Neural cell (in vitro differentiated cells): ENCODE measurements at regions not wholly inside any gene's neighbourhood (a gene's known extent, or its start where the extent isn't known, plus 50 kb on each side); places are given as distances from the start of the nearest gene placed in this dataset.

Experiments
- H2AFZ ChIP-seq: fragments of 200-600, 300-800 bp; sonication (generic), shearing (Covaris generic); 2 replicates; pipeline ENCODE4 v1.6.0; 2014; ENCODE audit warnings: low read depth, mild to moderate bottlenecking, antibody characterized with exemption, low read length, moderate library complexity
- H3F3A ChIP-seq: fragments of 200-600 bp; shearing (Covaris generic); 2 replicates; pipeline ENCODE4 v1.6.1; 2016; ENCODE audit warnings: mild to moderate bottlenecking, moderate library complexity, mixed read lengths, antibody characterized with exemption, low read length; ENCODE audit not compliant: insufficient read depth, poor library complexity, severe bottlenecking
- H3K27ac ChIP-seq: fragments of 200-600, 300-800 bp; sonication (generic), shearing (Covaris generic); 2 replicates; pipeline ENCODE4 v1.5.1; 2014; ENCODE audit warnings: mild to moderate bottlenecking, low read length, moderate library complexity
- H3K27me3 ChIP-seq: fragments of 300-800, 200-600 bp; sonication (generic), shearing (Covaris generic); 2 replicates; pipeline ENCODE4 v1.6.0; 2014; ENCODE audit warnings: mild to moderate bottlenecking, low read depth, low read length, moderate library complexity; ENCODE audit not compliant: insufficient read depth
- H3K36me3 ChIP-seq: fragments of 300-800, 200-600 bp; sonication (generic), shearing (Covaris generic); 2 replicates; pipeline ENCODE4 v1.5.1; 2014; ENCODE audit warnings: mild to moderate bottlenecking, antibody characterized with exemption, low read length, moderate library complexity; ENCODE audit not compliant: insufficient read depth
- H3K4me2 ChIP-seq: fragments of 300-800, 200-600 bp; sonication (generic), shearing (Covaris generic); 2 replicates; pipeline ENCODE4 v1.6.0; 2014; ENCODE audit warnings: mild to moderate bottlenecking, low read length
- H3K4me3 ChIP-seq: fragments of 300-800, 200-600 bp; sonication (generic), shearing (Covaris generic); 2 replicates; pipeline ENCODE4 v1.5.1; 2014; ENCODE audit warnings: mild to moderate bottlenecking, low read length, moderate library complexity
- H3K79me2 ChIP-seq: fragments of 200-600 bp; shearing (Covaris generic); replicated peaks from 2 replicates; pipeline ENCODE4 v1.6.0; 2014; ENCODE audit warnings: mild to moderate bottlenecking, low read length, moderate library complexity; ENCODE audit not compliant: insufficient read depth
- H3K9ac ChIP-seq: fragments of 300-800, 200-600 bp; sonication (generic), shearing (Covaris generic); 2 replicates; pipeline ENCODE4 v1.6.1; 2016; ENCODE audit warnings: mild to moderate bottlenecking, low read length, mixed read lengths
- H3K9me2 ChIP-seq: fragments of 200-600 bp; shearing (Covaris generic); 2 replicates; pipeline ENCODE4 v1.6.1; 2016; ENCODE audit warnings: mild to moderate bottlenecking, low read length, mixed read lengths; ENCODE audit not compliant: insufficient read depth
- H3K9me3 ChIP-seq: fragments of 200-600, 300-800 bp; sonication (generic), shearing (Covaris generic); 2 replicates; pipeline ENCODE4 v1.6.1; 2016; ENCODE audit warnings: mild to moderate bottlenecking, mixed run types, low read length, moderate library complexity, mixed read lengths
- H4K20me1 ChIP-seq: fragments of 200-600 bp; shearing (Covaris generic); 2 replicates; pipeline ENCODE4 v1.6.1; 2016; ENCODE audit warnings: mild to moderate bottlenecking, mixed run types; ENCODE audit not compliant: insufficient read depth
- CTCF ChIP-seq: fragments of 450-650 bp; IDR thresholded peaks from 2 replicates; pipeline ENCODE4 v1.5.1; 2014; ENCODE audit warnings: antibody characterized with exemption, mild to moderate bottlenecking, moderate library complexity; ENCODE audit not compliant: poor library complexity, severe bottlenecking
- EP300 ChIP-seq: fragments of 450-650 bp; conservative IDR thresholded peaks from 2 replicates; pipeline ENCODE4 v1.6.1; 2014; ENCODE audit warnings: antibody characterized with exemption, mild to moderate bottlenecking, moderate library complexity; ENCODE audit not compliant: poor library complexity, severe bottlenecking
- EZH2 ChIP-seq: fragments of 200-600, 300-800 bp; shearing (Covaris generic), sonication (generic); IDR thresholded peaks from 2 replicates; pipeline ENCODE4 v1.6.1; 2014; ENCODE audit warnings: antibody characterized with exemption, low read length, borderline replicate concordance, mild to moderate bottlenecking; ENCODE audit not compliant: insufficient read depth, poor library complexity, severe bottlenecking
- MXI1 ChIP-seq: fragments of 450-650 bp; conservative IDR thresholded peaks from 2 replicates; pipeline ENCODE4 v1.6.1; 2014; ENCODE audit warnings: antibody characterized with exemption, mild to moderate bottlenecking; ENCODE audit not compliant: poor library complexity, severe bottlenecking
- POLR2AphosphoS5 ChIP-seq: IDR thresholded peaks from 2 replicates; pipeline ENCODE4 v1.6.1; 2012
- RAD21 ChIP-seq: fragments of 450-650 bp; conservative IDR thresholded peaks from 2 replicates; pipeline ENCODE4 v1.6.1; 2014; ENCODE audit warnings: antibody characterized with exemption, mild to moderate bottlenecking, moderate library complexity
- REST ChIP-seq: IDR thresholded peaks from 2 replicates; pipeline ENCODE4 v1.6.1; 2012; ENCODE audit warnings: borderline replicate concordance
- SMC3 ChIP-seq: fragments of 450-650 bp; conservative IDR thresholded peaks from 2 replicates; pipeline ENCODE4 v1.6.1; 2014; ENCODE audit warnings: antibody characterized with exemption, mild to moderate bottlenecking, moderate library complexity; ENCODE audit not compliant: poor library complexity
- TAF1 ChIP-seq: IDR thresholded peaks from 2 replicates; pipeline ENCODE4 v1.6.1; 2012; ENCODE audit warnings: low read depth

- Histone ChIP-seq H3K9me3 (no peaks in the 10 kb centered on the region), H3K27me3 (no peaks in the 10 kb centered on the region), H3K4me2 (no peak overlapping the region), H4K20me1 (no peaks in the 10 kb centered on the region), H3K27ac (no peak overlapping the region), H3K9me2 (no peaks in the 10 kb centered on the region), H2AFZ (no peak overlapping the region), H3K79me2 (no peaks in the 10 kb centered on the region), H3F3A (no peaks in the 10 kb centered on the region), H3K9ac (no peak overlapping the region), H3K36me3 (no peaks in the 10 kb centered on the region), H3K4me3 (no peak overlapping the region)
- TF ChIP-seq RAD21 = no peak
- TF ChIP-seq EZH2 = no peak
- no peak for TF ChIP-seq MXI1
- no peak for TF ChIP-seq TAF1
- no peak for TF ChIP-seq EP300
- no peak for TF ChIP-seq CTCF
- no peak for TF ChIP-seq REST
- no peak for TF ChIP-seq POLR2AphosphoS5
- TF ChIP-seq SMC3 = no peak
Observed at GRCh38 chr13:86584301-86584700, 785.1 kb upstream of the SLITRK6 start.

GRCh38 chr13:86585835-86586234 is 786.6 kb upstream of the SLITRK6 start:
- Histone ChIP-seq H3K79me2 (no peaks in the 10 kb centered on the region), H2AFZ (no peak overlapping the region), H3K4me3 (no peak overlapping the region), H3K4me2 (no peak overlapping the region), H3K27me3 (no peaks in the 10 kb centered on the region), H4K20me1 (no peaks in the 10 kb centered on the region), H3K9ac (no peak overlapping the region), H3K9me3 (no peaks in the 10 kb centered on the region), H3F3A (no peaks in the 10 kb centered on the region), H3K9me2 (no peaks in the 10 kb centered on the region), H3K36me3 (no peaks in the 10 kb centered on the region), H3K27ac (no peak overlapping the region)
- no peak for TF ChIP-seq TAF1
- TF ChIP-seq POLR2AphosphoS5 = no peak
- no peak for TF ChIP-seq EP300
- TF ChIP-seq EZH2 = no peak
- TF ChIP-seq RAD21 = no peak
- no peak for TF ChIP-seq CTCF
- no peak for TF ChIP-seq REST
- no peak for TF ChIP-seq MXI1
- TF ChIP-seq SMC3 = no peak
